T-cell (primary cell): ENCODE measurements at regions not wholly inside any gene's neighbourhood (a gene's known extent, or its start where the extent isn't known, plus 50 kb on each side); places are given as distances from the start of the nearest gene placed in this dataset.

Experiments
- ATAC-seq, 4 experiments: fragments of 200-7000 bp in 3 of 4; fragments of 150-1000 bp in 1 of 4; cut with Tn5 transposase; replicated peaks in 1 of 4; 1 replicate in 3 of 4; 2 replicates in 1 of 4; pipeline ENCODE4 v1.10.0; 2021; ENCODE audit warnings: moderate library complexity in 3 of 4, mild to moderate bottlenecking in 2 of 4, moderate number of reproducible peaks in 1 of 4
- CTCF ChIA-PET, 2 donors: fragments of 300-600 bp; sonication (Branson Sonifier 250); formaldehyde crosslinking; loops; one replicate each; lab custom pipeline; 2022; ENCODE audit warnings: antibody characterized with exemption in 2 of 2; lab: Charles Lee
- POLR2A ChIA-PET, 2 donors: fragments of 300-600 bp; sonication (Branson Sonifier 250); formaldehyde crosslinking; loops; one replicate each; lab custom pipeline; 2022; ENCODE audit warnings: antibody characterized with exemption in 2 of 2; lab: Charles Lee
- DNase-seq, 35 experiments: peaks; one replicate each; pipeline versions ENCODE4 v3.0.0 to v3.0.0-alpha.2; 2013 to 2023
- H3K27ac ChIP-seq: one replicate; pipeline ENCODE4 v1.5.1; 2013; ENCODE audit warnings: low read length
- H3K27me3 ChIP-seq, 2 experiments: replicated peaks in 1 of 2; 1 replicate in 1 of 2; 2 replicates in 1 of 2; pipeline versions ENCODE4 v1.6.1 to v1.7.0; 2013; ENCODE audit warnings: low read length in 1 of 2, mixed read lengths in 1 of 2; ENCODE audit not compliant: control insufficient read depth in 2 of 2, insufficient read depth in 2 of 2; ENCODE audit errors: extremely low read depth in 1 of 2
- H3K36me3 ChIP-seq, 2 donors: 1 replicate in 1 of 2; 2 replicates in 1 of 2; pipeline versions ENCODE4 v1.6.1 to v1.7.0; 2013; ENCODE audit warnings: low read length in 1 of 2; ENCODE audit not compliant: control insufficient read depth in 2 of 2, insufficient read depth in 1 of 2; ENCODE audit errors: extremely low read depth in 1 of 2
- H3K4me1 ChIP-seq, 2 experiments: 1 replicate in 1 of 2; 2 replicates in 1 of 2; pipeline versions ENCODE4 v1.6.1 to v1.7.0; 2013; ENCODE audit warnings: low read length in 2 of 2, mixed read lengths in 1 of 2; ENCODE audit not compliant: insufficient read depth in 2 of 2, control insufficient read depth in 1 of 2; ENCODE audit errors: extremely low read depth in 1 of 2
- H3K4me3 ChIP-seq, 2 donors: 1 replicate in 1 of 2; 2 replicates in 1 of 2; pipeline versions ENCODE4 v1.5.1 to v1.7.0; 2013; ENCODE audit warnings: mild to moderate bottlenecking in 2 of 2, low read length in 1 of 2, moderate library complexity in 1 of 2; ENCODE audit not compliant: control insufficient read depth in 1 of 2; ENCODE audit errors: extremely low read depth in 1 of 2
- H3K9me3 ChIP-seq: 2 replicates; pipeline ENCODE4 v1.7.0; 2013
- H3K27ac Mint-ChIP-seq, 2 donors: one replicate each; pipeline ENCODE4 v1.8.0; 2020 to 2021; ENCODE audit warnings: mild to moderate bottlenecking in 2 of 2, mixed read lengths in 2 of 2
- H3K27me3 Mint-ChIP-seq, 2 donors: one replicate each; pipeline ENCODE4 v1.8.0; 2021 to 2022; ENCODE audit warnings: mixed read lengths in 2 of 2
- H3K36me3 Mint-ChIP-seq: one replicate; pipeline ENCODE4 v1.8.0; 2021; ENCODE audit warnings: mixed read lengths
- H3K4me1 Mint-ChIP-seq, 3 donors: one replicate each; pipeline ENCODE4 v1.8.0; 2020 to 2022; ENCODE audit warnings: mixed read lengths in 3 of 3, mild to moderate bottlenecking in 1 of 3
- H3K4me3 Mint-ChIP-seq, 3 donors: one replicate each; pipeline ENCODE4 v1.8.0; 2020 to 2022; ENCODE audit warnings: mild to moderate bottlenecking in 3 of 3, mixed read lengths in 3 of 3, moderate library complexity in 3 of 3
- H3K9me3 Mint-ChIP-seq, 3 donors: one replicate each; pipeline ENCODE4 v1.8.0; 2020 to 2022; ENCODE audit warnings: mixed read lengths in 3 of 3
- WGBS: methylation state at CpG from one replicate; pipeline ENCODE4 v1.1.5; 2013; ENCODE audit warnings: missing lambda C conversion rate; ENCODE audit not compliant: insufficient coverage; 5-methylcytosine and 5-hydroxymethylcytosine counted together

DNA sequence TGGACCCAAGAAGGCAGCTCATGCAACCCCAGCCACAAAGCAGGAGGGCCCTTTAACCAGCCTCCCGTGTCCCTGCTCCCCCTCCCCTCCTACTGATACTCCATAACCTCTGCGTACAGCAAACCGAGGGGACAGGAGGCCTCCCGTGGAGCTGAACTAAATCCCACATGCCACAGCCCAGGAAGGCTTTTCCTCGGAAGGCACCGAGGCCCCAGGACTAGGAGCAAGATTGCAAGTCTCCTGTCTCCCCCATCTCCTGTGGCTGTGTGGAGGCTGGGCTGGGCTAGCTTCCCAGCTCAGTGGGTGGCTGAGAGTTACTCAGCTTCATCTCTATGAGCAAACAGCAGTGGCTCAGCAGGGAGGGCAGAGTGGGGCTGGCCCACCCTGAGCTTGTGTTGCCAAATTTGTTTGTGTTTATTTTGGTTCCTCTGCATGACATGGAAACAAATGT is 62.7 kb upstream of the NECTIN1 start:
- Mint-ChIP-seq H3K36me3 (no peaks in the 10 kb centered on the region), H3K4me1 (no peaks in the 10 kb centered on the region), H3K27me3 (peaks cover 13 to 42% of the 10 kb centered on the region in 2 donors), H3K9me3 (no peaks in the 10 kb centered on the region), H3K4me3 (no peak overlapping the region), H3K27ac (no peak overlapping the region)
- POLR2A ChIA-PET = no interaction called here
- Histone ChIP-seq H3K27ac (no peak overlapping the region), H3K4me3 (no peak overlapping the region), H3K27me3 (peaks cover 0 to 59% of the 10 kb centered on the region in 2 experiments), H3K9me3 (no peaks in the 10 kb centered on the region), H3K4me1 (no peaks in the 10 kb centered on the region), H3K36me3 (no peaks in the 10 kb centered on the region)
- DNase-seq (no peak), ATAC-seq (no peak)
- 45% methylated on average over 3 of the region's 6 CpGs for WGBS
- CTCF ChIA-PET = no interaction called here

DNA sequence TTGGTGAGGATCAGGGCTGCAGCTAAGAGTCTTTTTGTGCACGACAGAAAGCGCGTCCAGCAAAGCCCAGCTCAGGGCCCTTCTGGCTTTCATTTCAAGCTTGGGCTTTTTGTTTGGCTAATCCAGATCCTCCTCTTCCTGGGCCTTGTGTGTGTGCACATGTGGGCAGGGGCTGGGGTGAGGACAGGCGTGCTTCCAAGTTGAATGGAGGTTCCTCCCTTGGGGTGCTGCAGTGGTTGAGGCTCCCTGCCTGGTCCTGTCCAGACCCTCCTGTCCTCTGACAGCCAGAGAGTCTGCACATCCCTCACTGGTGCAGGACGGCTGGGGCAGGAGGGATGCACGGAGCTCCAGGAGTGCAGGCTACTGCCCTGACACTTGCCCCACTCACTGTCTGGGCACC is 62.0 kb upstream of the NECTIN1 start:
- Mint-ChIP-seq H3K4me3 (no peak overlapping the region), H3K27me3 (peaks cover 11 to 36% of the 10 kb centered on the region in 2 donors), H3K4me1 (no peaks in the 10 kb centered on the region), H3K36me3 (no peaks in the 10 kb centered on the region), H3K9me3 (no peaks in the 10 kb centered on the region), H3K27ac (no peak overlapping the region)
- ATAC-seq = no peak
- ChIA-PET POLR2A (interaction anchor here in 1 of 2 donors (0.6 kb wide), 1 partner anchor 28 kb away, joined by 3 read pairs; no protein-coding TSS in a partner anchor), CTCF (no interaction called here)
- no peak for DNase-seq
- WGBS = 82% methylated on average over 4 of the region's 6 CpGs
- H3K27me3 ChIP-seq = peaks cover 0 to 54% of the 10 kb centered on the region in 2 experiments
- H3K27ac ChIP-seq = no peak overlapping the region
- no peaks in the 10 kb centered on the region for H3K9me3 ChIP-seq
- no peak overlapping the region for H3K4me3 ChIP-seq
- H3K4me1 ChIP-seq = no peaks in the 10 kb centered on the region
- H3K36me3 ChIP-seq = no peaks in the 10 kb centered on the region

DNA sequence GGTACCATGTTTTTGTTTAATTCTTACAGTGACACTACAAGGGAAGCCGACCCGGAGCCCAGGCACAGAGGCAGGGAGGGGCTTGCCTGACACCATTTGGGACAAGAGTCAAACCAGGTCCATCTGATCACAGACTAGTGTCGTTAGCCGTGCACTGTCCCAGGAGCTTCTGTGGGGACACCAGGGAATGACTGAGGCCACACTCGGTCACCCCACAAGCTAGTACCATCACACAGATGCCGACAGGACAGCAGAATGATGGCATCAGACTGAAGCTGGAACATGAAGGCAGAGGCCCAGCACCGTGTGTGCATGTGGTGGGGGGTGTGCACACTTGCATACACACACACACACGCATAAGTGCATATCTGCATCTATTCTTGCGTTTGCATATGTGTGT is 61.5 kb upstream of the NECTIN1 start:
- H3K27ac ChIP-seq = no peak overlapping the region
- H3K27me3 ChIP-seq = peaks cover 0 to 54% of the 10 kb centered on the region in 2 experiments
- ChIA-PET CTCF (no interaction called here), POLR2A (interaction anchor here in 1 of 2 donors (0.6 kb wide), 1 partner anchor 29 kb away, joined by 3 read pairs; no protein-coding TSS in a partner anchor)
- H3K36me3 ChIP-seq = no peaks in the 10 kb centered on the region
- no peaks in the 10 kb centered on the region for H3K4me1 Mint-ChIP-seq
- WGBS = 28% methylated on average over 3 of the region's 9 CpGs
- H3K27me3 Mint-ChIP-seq = peaks cover 10 to 36% of the 10 kb centered on the region in 2 donors
- H3K9me3 Mint-ChIP-seq = no peaks in the 10 kb centered on the region
- no peak for ATAC-seq
- DNase-seq = no peak
- H3K4me3 ChIP-seq = no peak overlapping the region
- H3K27ac Mint-ChIP-seq = no peak overlapping the region
- H3K9me3 ChIP-seq = no peaks in the 10 kb centered on the region
- H3K4me1 ChIP-seq = no peaks in the 10 kb centered on the region
- H3K4me3 Mint-ChIP-seq = no peak overlapping the region
- H3K36me3 Mint-ChIP-seq = no peaks in the 10 kb centered on the region

DNA sequence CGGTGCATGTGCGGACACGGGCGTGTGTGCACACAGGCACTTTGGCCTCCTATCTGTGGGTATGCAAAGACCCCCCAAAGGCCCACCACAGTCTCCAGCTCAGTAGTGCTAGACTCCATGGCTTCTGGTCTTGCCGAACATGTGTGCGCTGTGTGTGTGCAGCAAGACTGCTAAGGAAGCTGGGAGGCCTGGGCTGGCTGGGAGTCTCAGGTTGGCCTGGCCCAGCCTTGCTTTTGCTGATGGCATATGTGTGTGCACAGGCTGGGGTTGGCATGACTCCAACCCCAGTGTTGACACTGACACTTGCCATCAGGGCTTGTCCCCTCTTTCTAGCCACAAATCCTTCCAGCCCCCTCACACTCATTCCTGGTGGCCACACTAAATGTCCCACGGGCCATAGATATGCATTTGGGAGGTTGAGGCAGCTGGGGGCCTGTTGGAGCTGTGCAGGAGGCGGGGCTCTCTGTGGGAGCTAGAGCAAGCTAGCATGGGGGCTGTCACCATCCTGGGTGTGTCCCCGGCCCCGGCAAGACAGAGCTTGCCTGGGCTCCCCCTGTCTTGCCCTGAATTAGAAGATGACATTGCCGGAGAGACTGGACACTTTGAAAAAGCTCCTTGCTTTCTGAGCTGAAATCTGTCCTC is 60.9 kb upstream of the NECTIN1 start:
- H3K27ac ChIP-seq = no peak overlapping the region
- no peaks in the 10 kb centered on the region for H3K4me1 ChIP-seq
- 83% methylated on average over 7 of the region's 11 CpGs for WGBS
- no peak for DNase-seq
- H3K4me3 ChIP-seq = no peak overlapping the region
- H3K9me3 ChIP-seq = no peaks in the 10 kb centered on the region
- no peaks in the 10 kb centered on the region for H3K4me1 Mint-ChIP-seq
- no peaks in the 10 kb centered on the region for H3K9me3 Mint-ChIP-seq
- H3K27me3 Mint-ChIP-seq = peaks cover 5 to 33% of the 10 kb centered on the region in 2 donors
- POLR2A ChIA-PET = interaction anchor here in 1 of 2 donors (0.5 kb wide), 1 partner anchor 171 kb away, joined by 4 read pairs; no protein-coding TSS in a partner anchor
- H3K4me3 Mint-ChIP-seq = no peak overlapping the region
- H3K27me3 ChIP-seq = peaks cover 0 to 54% of the 10 kb centered on the region in 2 experiments
- CTCF ChIA-PET = no interaction called here
- no peak overlapping the region for H3K27ac Mint-ChIP-seq
- H3K36me3 Mint-ChIP-seq = no peaks in the 10 kb centered on the region
- no peaks in the 10 kb centered on the region for H3K36me3 ChIP-seq
- no peak for ATAC-seq

DNA sequence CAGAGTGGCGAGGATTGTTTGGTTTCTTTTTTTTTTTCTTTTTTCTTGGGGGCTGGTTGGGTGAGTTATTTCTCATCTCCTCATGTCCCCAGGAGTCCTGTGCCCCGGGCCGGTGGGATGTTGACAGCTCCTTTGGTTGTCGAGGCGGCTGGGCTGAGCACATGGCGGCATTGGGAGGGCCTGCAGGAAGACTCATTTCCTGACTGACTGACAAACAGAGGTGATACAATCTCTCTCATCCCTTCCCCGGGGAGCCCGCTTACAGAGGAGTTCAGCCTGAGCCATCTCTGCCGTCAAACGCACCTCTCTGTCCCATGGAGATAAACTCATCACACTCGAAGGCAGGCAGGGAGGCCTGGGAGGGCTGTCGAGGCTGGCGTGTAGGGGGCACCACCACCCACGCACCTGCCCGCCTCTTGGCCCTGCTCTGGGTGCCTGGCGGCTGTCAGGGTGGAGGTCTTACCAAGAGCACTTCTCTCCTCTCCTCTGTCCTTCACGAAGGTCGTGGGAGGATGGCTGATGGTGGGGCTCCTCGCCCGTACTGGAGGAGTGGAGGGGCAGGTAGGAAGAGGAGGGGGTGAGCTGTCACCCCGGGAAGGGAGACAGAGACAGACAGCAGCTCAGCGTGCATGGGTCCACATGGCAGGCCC is 60.0 kb upstream of the NECTIN1 start:
- Histone ChIP-seq H3K36me3 (no peaks in the 10 kb centered on the region), H3K4me1 (no peaks in the 10 kb centered on the region), H3K4me3 (no peak overlapping the region), H3K27me3 (peaks cover 0 to 46% of the 10 kb centered on the region in 2 experiments), H3K27ac (no peak overlapping the region), H3K9me3 (no peaks in the 10 kb centered on the region)
- CTCF ChIA-PET = no interaction called here
- no peak overlapping the region for H3K4me3 Mint-ChIP-seq
- no peak overlapping the region for H3K27ac Mint-ChIP-seq
- POLR2A ChIA-PET = interaction anchor here in 1 of 2 donors (0.5 kb wide), 1 partner anchor 170 kb away, joined by 4 read pairs; no protein-coding TSS in a partner anchor
- no peaks in the 10 kb centered on the region for H3K9me3 Mint-ChIP-seq
- H3K36me3 Mint-ChIP-seq = no peaks in the 10 kb centered on the region
- WGBS = 57% methylated on average over 7 of the region's 22 CpGs
- H3K4me1 Mint-ChIP-seq = no peaks in the 10 kb centered on the region
- ATAC-seq (no peak), DNase-seq (no peak)
- peaks cover 5 to 33% of the 10 kb centered on the region in 2 donors for H3K27me3 Mint-ChIP-seq

DNA sequence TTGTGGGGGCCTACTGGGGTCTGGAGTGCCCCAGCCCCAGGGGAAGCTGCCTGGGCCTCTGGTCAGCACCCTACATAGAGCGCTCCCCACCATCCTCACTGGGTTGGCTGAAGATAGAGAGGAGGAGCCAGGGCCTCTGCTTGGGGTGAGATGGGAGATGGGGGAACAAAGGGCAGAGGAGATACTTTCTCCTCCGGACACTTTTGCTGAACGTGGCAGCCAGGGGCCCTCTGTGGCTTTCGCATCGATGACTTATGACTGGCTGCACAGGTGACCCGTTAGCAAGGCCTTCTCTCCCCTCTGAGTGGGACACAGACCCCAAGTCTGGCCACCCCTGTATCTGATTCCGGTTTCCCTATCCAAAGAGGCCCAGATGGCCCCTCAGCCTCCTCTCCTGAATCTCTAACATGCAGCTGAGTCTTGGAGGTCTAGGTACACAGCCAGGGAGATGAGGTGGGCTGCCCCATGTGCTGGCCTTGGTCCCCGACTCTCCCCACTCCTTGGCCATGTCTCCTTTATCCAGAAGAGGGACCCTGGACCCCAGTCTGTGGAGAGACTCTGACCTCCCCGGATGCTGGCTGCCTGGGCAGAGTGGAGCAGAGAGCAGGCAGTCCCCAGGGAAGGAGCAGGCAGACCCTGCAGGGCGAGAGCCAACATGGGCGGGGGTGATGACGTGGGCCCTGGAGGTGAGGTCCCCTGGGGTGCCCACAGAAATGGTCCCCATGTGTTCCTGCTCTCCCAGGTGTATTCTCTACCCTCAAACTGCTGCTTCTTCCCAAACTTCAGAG is 59.3 kb upstream of the NECTIN1 start:
- Histone ChIP-seq H3K36me3 (no peaks in the 10 kb centered on the region), H3K27me3 (peaks cover 0 to 43% of the 10 kb centered on the region in 2 experiments), H3K9me3 (no peaks in the 10 kb centered on the region), H3K4me3 (no peak overlapping the region), H3K4me1 (no peaks in the 10 kb centered on the region), H3K27ac (no peak overlapping the region)
- ChIA-PET POLR2A (no interaction called here), CTCF (no interaction called here)
- H3K4me3 Mint-ChIP-seq = no peak overlapping the region
- H3K27me3 Mint-ChIP-seq = peaks cover 5 to 34% of the 10 kb centered on the region in 2 donors
- 68% methylated on average over 5 of the region's 12 CpGs for WGBS
- DNase-seq = no peak
- ATAC-seq = no peak
- H3K27ac Mint-ChIP-seq = no peak overlapping the region
- H3K4me1 Mint-ChIP-seq = no peaks in the 10 kb centered on the region
- H3K9me3 Mint-ChIP-seq = no peaks in the 10 kb centered on the region
- H3K36me3 Mint-ChIP-seq = no peaks in the 10 kb centered on the region
